SK-N-SH treated with all-trans-retinoic acid at 6 μM for 48 hours (cell line): ENCODE measurements at regions not wholly inside any gene's neighbourhood (a gene's known extent, or its start where the extent isn't known, plus 50 kb on each side); places are given as distances from the start of the nearest gene placed in this dataset.
A peak's percentile ranks its signal among the peaks of the same experiment; 100 is the strongest.

Source experiments
- ATAC-seq: fragments of 200-7000 bp; cut with Tn5 transposase; 3 replicates; pipeline ENCODE4 v1.9.1; 2020; ENCODE audit warnings: mild to moderate bottlenecking, moderate library complexity
- ARNTL ChIP-seq: fragments of 450-650 bp; formaldehyde crosslinking; IDR thresholded peaks from 2 replicates; pipeline ENCODE4 v1.5.0; 2020; ENCODE audit warnings: low read depth, mild to moderate bottlenecking, moderate library complexity, borderline replicate concordance
- BACH2 ChIP-seq: fragments of 250-450 bp; sonication (Bioruptor Pico); IDR thresholded peaks from 2 replicates; pipeline ENCODE4 v1.9.0; 2021; ENCODE audit warnings: mild to moderate bottlenecking, borderline replicate concordance
- CSDC2 ChIP-seq: fragments of 250-450 bp; sonication (Bioruptor Pico); IDR thresholded peaks from 2 replicates; pipeline ENCODE4 v1.5.0; 2020; ENCODE audit warnings: mild to moderate bottlenecking, moderate library complexity
- ESRRG ChIP-seq: fragments of 250-450 bp; sonication (Bioruptor Pico); IDR thresholded peaks from 2 replicates; pipeline ENCODE4 v1.6.1; 2021; ENCODE audit warnings: mild to moderate bottlenecking
- OSR1 ChIP-seq: fragments of 250-450 bp; sonication (Bioruptor Pico); IDR thresholded peaks from 2 replicates; pipeline ENCODE4 v1.8.0; 2022; ENCODE audit warnings: moderate library complexity, mild to moderate bottlenecking, inconsistent platforms
- PPARA ChIP-seq: fragments of 250-450 bp; sonication (Bioruptor Pico); IDR thresholded peaks from 2 replicates; pipeline ENCODE4 v1.5.0; 2020; ENCODE audit warnings: mild to moderate bottlenecking, borderline replicate concordance
- RARB ChIP-seq: fragments of 250-450 bp; sonication (Bioruptor Pico); IDR thresholded peaks from 2 replicates; pipeline ENCODE4 v1.8.0; 2021; ENCODE audit warnings: mild to moderate bottlenecking, moderate library complexity
- SNAI2 ChIP-seq: fragments of 250-450 bp; sonication (Bioruptor Pico); IDR thresholded peaks from 2 replicates; pipeline ENCODE4 v1.5.0; 2020; ENCODE audit warnings: mild to moderate bottlenecking, moderate library complexity
- TCF4 ChIP-seq: fragments of 250-450 bp; sonication (Bioruptor Pico); IDR thresholded peaks from 2 replicates; pipeline ENCODE4 v1.8.0; 2021; ENCODE audit warnings: mild to moderate bottlenecking, moderate library complexity, borderline replicate concordance
- TOX ChIP-seq: fragments of 250-450 bp; sonication (Bioruptor Pico); IDR thresholded peaks from 2 replicates; pipeline ENCODE4 v1.8.0; 2021; ENCODE audit warnings: mild to moderate bottlenecking, moderate library complexity, borderline replicate concordance
- ZC3H10 ChIP-seq: fragments of 250-450 bp; sonication (Bioruptor Pico); IDR thresholded peaks from 2 replicates; pipeline ENCODE4 v1.5.1; 2021; ENCODE audit warnings: mild to moderate bottlenecking, moderate library complexity
- ZFP3 ChIP-seq: fragments of 250-450 bp; sonication (Bioruptor Pico); IDR thresholded peaks from 2 replicates; pipeline ENCODE4 v1.5.0; 2020; ENCODE audit warnings: mild to moderate bottlenecking, moderate library complexity
- ZFP30 ChIP-seq: fragments of 450-650 bp; formaldehyde crosslinking; IDR thresholded peaks from 2 replicates; pipeline ENCODE4 v1.5.0; 2022; ENCODE audit warnings: mild to moderate bottlenecking, moderate library complexity
- ZNF565 ChIP-seq: fragments of 450-650 bp; formaldehyde crosslinking; conservative IDR thresholded peaks from 2 replicates; pipeline ENCODE4 v1.5.0; 2020; ENCODE audit warnings: low read depth, mild to moderate bottlenecking, moderate library complexity
- ZNF70 ChIP-seq: fragments of 450-650 bp; formaldehyde crosslinking; IDR thresholded peaks from 2 replicates; pipeline ENCODE4 v1.5.0; 2020; ENCODE audit warnings: mild to moderate bottlenecking, moderate library complexity
- ZNF8 ChIP-seq: fragments of 450-650 bp; formaldehyde crosslinking; IDR thresholded peaks from 2 replicates; pipeline ENCODE4 v1.5.0; 2020; ENCODE audit warnings: mild to moderate bottlenecking, moderate library complexity
- TF ChIP-seq, protein P1 (sequence below): fragments of 250-450 bp; sonication (Bioruptor Pico); IDR thresholded peaks from 2 replicates; pipeline ENCODE4 v1.5.0; 2020; ENCODE audit warnings: mild to moderate bottlenecking, moderate library complexity
- TF ChIP-seq, protein P2 (sequence below): fragments of 250-450 bp; sonication (Bioruptor Pico); IDR thresholded peaks from 2 replicates; pipeline ENCODE4 v1.5.1; 2021; ENCODE audit warnings: mild to moderate bottlenecking, moderate library complexity
- TF ChIP-seq, protein P3 (sequence below): fragments of 250-450 bp; sonication (Bioruptor Pico); IDR thresholded peaks from 2 replicates; pipeline ENCODE4 v1.8.0; 2021; ENCODE audit warnings: low read depth, mild to moderate bottlenecking, moderate library complexity, borderline replicate concordance
- TF ChIP-seq, protein P4 (sequence below): fragments of 250-450 bp; sonication (Bioruptor Pico); IDR thresholded peaks from 2 replicates; pipeline ENCODE4 v1.8.0; 2020; ENCODE audit warnings: mild to moderate bottlenecking, moderate library complexity, borderline replicate concordance

DNA sequence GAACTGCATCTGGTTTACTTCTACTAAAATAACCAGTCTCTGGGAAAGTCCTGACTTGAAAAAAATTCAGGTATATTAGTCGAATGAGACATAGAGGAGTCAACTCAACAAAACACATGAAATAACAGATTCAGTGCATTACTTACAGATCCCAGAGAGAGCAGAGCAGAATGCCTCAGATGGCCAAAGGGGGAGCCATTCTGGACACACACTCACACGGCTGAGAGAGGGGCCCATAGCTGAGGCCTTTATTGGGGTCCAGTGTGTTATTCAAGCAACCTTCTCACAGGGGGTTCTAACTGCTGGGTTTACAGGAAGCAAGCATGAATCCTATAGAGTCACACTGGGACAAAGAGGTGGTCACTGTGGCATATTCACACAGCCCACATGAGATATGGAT is 135.1 kb upstream of the SNRPN start:
- TF ChIP-seq ZFP3 (CRISPR knock-in tag) = no peak
- no peak for ATAC-seq

DNA sequence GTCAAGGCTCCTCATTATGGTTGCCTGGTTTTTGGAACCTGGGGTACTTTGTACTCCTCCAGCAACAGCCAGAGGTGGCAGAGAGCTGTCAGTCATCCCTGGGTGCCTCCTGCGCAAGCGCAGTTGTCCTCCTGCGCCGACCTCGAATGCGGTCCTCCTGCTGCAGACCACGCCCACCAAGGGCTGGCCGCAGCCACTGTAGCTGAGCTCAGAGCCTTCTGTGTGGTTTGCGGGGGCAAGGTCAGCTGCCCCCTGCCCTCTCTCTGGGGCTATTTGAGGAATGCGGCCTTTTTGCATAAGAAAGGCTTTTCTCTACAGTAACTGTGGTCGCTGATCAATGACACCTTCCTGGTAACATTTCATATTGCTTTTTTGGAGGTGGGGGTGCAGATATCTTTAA is 131.3 kb upstream of the SNRPN start:
- ATAC-seq = peak; percentile 90
- TF ChIP-seq, protein P1, sequence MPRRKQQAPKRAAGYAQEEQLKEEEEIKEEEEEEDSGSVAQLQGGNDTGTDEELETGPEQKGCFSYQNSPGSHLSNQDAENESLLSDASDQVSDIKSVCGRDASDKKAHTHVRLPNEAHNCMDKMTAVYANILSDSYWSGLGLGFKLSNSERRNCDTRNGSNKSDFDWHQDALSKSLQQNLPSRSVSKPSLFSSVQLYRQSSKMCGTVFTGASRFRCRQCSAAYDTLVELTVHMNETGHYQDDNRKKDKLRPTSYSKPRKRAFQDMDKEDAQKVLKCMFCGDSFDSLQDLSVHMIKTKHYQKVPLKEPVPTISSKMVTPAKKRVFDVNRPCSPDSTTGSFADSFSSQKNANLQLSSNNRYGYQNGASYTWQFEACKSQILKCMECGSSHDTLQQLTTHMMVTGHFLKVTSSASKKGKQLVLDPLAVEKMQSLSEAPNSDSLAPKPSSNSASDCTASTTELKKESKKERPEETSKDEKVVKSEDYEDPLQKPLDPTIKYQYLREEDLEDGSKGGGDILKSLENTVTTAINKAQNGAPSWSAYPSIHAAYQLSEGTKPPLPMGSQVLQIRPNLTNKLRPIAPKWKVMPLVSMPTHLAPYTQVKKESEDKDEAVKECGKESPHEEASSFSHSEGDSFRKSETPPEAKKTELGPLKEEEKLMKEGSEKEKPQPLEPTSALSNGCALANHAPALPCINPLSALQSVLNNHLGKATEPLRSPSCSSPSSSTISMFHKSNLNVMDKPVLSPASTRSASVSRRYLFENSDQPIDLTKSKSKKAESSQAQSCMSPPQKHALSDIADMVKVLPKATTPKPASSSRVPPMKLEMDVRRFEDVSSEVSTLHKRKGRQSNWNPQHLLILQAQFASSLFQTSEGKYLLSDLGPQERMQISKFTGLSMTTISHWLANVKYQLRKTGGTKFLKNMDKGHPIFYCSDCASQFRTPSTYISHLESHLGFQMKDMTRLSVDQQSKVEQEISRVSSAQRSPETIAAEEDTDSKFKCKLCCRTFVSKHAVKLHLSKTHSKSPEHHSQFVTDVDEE (CRISPR knock-in tag) = no peak
- no peak for TF ChIP-seq ZFP3 (CRISPR knock-in tag)
- no peak for TF ChIP-seq SNAI2 (CRISPR knock-in tag)
- TF ChIP-seq, protein P2, sequence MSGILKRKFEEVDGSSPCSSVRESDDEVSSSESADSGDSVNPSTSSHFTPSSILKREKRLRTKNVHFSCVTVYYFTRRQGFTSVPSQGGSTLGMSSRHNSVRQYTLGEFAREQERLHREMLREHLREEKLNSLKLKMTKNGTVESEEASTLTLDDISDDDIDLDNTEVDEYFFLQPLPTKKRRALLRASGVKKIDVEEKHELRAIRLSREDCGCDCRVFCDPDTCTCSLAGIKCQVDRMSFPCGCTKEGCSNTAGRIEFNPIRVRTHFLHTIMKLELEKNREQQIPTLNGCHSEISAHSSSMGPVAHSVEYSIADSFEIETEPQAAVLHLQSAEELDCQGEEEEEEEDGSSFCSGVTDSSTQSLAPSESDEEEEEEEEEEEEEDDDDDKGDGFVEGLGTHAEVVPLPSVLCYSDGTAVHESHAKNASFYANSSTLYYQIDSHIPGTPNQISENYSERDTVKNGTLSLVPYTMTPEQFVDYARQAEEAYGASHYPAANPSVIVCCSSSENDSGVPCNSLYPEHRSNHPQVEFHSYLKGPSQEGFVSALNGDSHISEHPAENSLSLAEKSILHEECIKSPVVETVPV (CRISPR knock-in tag) = no peak
- no peak for TF ChIP-seq ZNF70
- no peak for TF ChIP-seq OSR1
- TF ChIP-seq, protein P3, sequence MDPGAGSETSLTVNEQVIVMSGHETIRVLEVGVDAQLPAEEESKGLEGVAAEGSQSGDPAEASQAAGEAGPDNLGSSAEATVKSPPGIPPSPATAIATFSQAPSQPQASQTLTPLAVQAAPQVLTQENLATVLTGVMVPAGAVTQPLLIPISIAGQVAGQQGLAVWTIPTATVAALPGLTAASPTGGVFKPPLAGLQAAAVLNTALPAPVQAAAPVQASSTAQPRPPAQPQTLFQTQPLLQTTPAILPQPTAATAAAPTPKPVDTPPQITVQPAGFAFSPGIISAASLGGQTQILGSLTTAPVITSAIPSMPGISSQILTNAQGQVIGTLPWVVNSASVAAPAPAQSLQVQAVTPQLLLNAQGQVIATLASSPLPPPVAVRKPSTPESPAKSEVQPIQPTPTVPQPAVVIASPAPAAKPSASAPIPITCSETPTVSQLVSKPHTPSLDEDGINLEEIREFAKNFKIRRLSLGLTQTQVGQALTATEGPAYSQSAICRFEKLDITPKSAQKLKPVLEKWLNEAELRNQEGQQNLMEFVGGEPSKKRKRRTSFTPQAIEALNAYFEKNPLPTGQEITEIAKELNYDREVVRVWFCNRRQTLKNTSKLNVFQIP = no peak
- no peak for TF ChIP-seq TOX (CRISPR knock-in tag)
- no peak for TF ChIP-seq CSDC2 (CRISPR knock-in tag)
- TF ChIP-seq TCF4 (CRISPR knock-in tag) = no peak
- no peak for TF ChIP-seq ARNTL (CRISPR knock-in tag)

- TF ChIP-seq ZFP30 (CRISPR knock-in tag) (no peak), ZNF565 (CRISPR knock-in tag) (no peak), ZC3H10 (CRISPR knock-in tag) (no peak), RARB (CRISPR knock-in tag) (no peak)
- TF ChIP-seq, protein P3 = no peak
- TF ChIP-seq, protein P1 (CRISPR knock-in tag) = no peak
- no peak for ATAC-seq
Observed at GRCh38 chr15:24832282-24832681, 122.5 kb upstream of the SNRPN start.

GRCh38 chr15:24835301-24835700 is 119.5 kb upstream of the SNRPN start:
- no peak for ATAC-seq
- no peak for TF ChIP-seq OSR1
- no peak for TF ChIP-seq TCF4 (CRISPR knock-in tag)
- no peak for TF ChIP-seq TOX (CRISPR knock-in tag)
- TF ChIP-seq BACH2 (CRISPR knock-in tag) = no peak
- TF ChIP-seq ZNF8 (CRISPR knock-in tag) = no peak
- TF ChIP-seq ZC3H10 (CRISPR knock-in tag) = no peak
- no peak for TF ChIP-seq ESRRG (CRISPR knock-in tag)
- TF ChIP-seq, protein P4, sequence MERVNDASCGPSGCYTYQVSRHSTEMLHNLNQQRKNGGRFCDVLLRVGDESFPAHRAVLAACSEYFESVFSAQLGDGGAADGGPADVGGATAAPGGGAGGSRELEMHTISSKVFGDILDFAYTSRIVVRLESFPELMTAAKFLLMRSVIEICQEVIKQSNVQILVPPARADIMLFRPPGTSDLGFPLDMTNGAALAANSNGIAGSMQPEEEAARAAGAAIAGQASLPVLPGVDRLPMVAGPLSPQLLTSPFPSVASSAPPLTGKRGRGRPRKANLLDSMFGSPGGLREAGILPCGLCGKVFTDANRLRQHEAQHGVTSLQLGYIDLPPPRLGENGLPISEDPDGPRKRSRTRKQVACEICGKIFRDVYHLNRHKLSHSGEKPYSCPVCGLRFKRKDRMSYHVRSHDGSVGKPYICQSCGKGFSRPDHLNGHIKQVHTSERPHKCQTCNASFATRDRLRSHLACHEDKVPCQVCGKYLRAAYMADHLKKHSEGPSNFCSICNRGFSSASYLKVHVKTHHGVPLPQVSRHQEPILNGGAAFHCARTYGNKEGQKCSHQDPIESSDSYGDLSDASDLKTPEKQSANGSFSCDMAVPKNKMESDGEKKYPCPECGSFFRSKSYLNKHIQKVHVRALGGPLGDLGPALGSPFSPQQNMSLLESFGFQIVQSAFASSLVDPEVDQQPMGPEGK (CRISPR knock-in tag) = no peak
- no peak for TF ChIP-seq SNAI2 (CRISPR knock-in tag)
- no peak for TF ChIP-seq PPARA (CRISPR knock-in tag)
- no peak for TF ChIP-seq ZNF70
- TF ChIP-seq, protein P1 (CRISPR knock-in tag) = no peak
